ENCODE measurements at regions not wholly inside any gene's neighbourhood (a gene's known extent, or its start where the extent isn't known, plus 50 kb on each side); places are given as distances from the start of the nearest gene placed in this dataset.

GRCh38 chr5:97929383-97929782 lies 746.3 kb upstream of the RIOK2 start:
- TF ChIP-seq PRRX2 (CRISPR knock-in tag; IDR thresholded peaks at IDR 0.05) (no peak), NFE2L1 (CRISPR knock-in tag; IDR thresholded peaks at IDR 0.05) (no peak), CREM (CRISPR knock-in tag; IDR thresholded peaks at IDR 0.05) (no peak), NR3C1 (CRISPR knock-in tag; conservative IDR thresholded peaks at IDR 0.05; ENCODE audit: low read depth) (no peak), MXD4 (CRISPR knock-in tag; IDR thresholded peaks at IDR 0.05; ENCODE audit: borderline replicate concordance) (no peak), JUN (CRISPR knock-in tag; IDR thresholded peaks at IDR 0.05) (no peak), TEAD4 (CRISPR knock-in tag; IDR thresholded peaks at IDR 0.05) (no peak), USF2 (CRISPR knock-in tag; IDR thresholded peaks at IDR 0.05) (no peak), ZBTB43 (CRISPR knock-in tag; IDR thresholded peaks at IDR 0.05) (no peak)
- TF ChIP-seq, protein P1, sequence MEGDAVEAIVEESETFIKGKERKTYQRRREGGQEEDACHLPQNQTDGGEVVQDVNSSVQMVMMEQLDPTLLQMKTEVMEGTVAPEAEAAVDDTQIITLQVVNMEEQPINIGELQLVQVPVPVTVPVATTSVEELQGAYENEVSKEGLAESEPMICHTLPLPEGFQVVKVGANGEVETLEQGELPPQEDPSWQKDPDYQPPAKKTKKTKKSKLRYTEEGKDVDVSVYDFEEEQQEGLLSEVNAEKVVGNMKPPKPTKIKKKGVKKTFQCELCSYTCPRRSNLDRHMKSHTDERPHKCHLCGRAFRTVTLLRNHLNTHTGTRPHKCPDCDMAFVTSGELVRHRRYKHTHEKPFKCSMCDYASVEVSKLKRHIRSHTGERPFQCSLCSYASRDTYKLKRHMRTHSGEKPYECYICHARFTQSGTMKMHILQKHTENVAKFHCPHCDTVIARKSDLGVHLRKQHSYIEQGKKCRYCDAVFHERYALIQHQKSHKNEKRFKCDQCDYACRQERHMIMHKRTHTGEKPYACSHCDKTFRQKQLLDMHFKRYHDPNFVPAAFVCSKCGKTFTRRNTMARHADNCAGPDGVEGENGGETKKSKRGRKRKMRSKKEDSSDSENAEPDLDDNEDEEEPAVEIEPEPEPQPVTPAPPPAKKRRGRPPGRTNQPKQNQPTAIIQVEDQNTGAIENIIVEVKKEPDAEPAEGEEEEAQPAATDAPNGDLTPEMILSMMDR (IDR thresholded peaks at IDR 0.05) = no peak

Measured in WTC11 (cell line).